DND-41 (cell line): ENCODE measurements at regions not wholly inside any gene's neighbourhood (a gene's known extent, or its start where the extent isn't known, plus 50 kb on each side); places are given as distances from the start of the nearest gene placed in this dataset.

Source experiments
- CTCF ChIP-seq: IDR thresholded peaks from 2 replicates; pipeline ENCODE4 v1.5.1; 2012; ENCODE audit warnings: borderline replicate concordance, low read length, moderate library complexity, mild to moderate bottlenecking; ENCODE audit not compliant: poor library complexity, severe bottlenecking; ENCODE audit errors: extremely low read depth
- EZH2 ChIP-seq: IDR thresholded peaks from 3 replicates; pipeline ENCODE4 v1.6.1; 2012; ENCODE audit warnings: borderline replicate concordance, low read depth, mild to moderate bottlenecking, moderate library complexity, low read length, inconsistent platforms; ENCODE audit not compliant: severe bottlenecking

- TF ChIP-seq CTCF: no peak
- TF ChIP-seq EZH2: no peak
These were observed 301.6 kb downstream of the RWDD3 start for GRCh38 chr1:95535614-95536013.
